HG02973 (cell line): ENCODE measurements at regions not wholly inside any gene's neighbourhood (a gene's known extent, or its start where the extent isn't known, plus 50 kb on each side); places are given as distances from the start of the nearest gene placed in this dataset.
A peak's percentile ranks its signal among the peaks of the same experiment; 100 is the strongest.
"Not testable (repeated sequence)": the region's sequence is repeated elsewhere in the genome, so short reads cannot be mapped to it uniquely, and the experiment has no call there.

Experiments
- ATAC-seq: cut with Tn5 transposase; IDR thresholded peaks from one replicate; pipeline ENCODE4 v1.9.1; 2021; ENCODE audit warnings: moderate library complexity; ENCODE audit not compliant: unreplicated experiment

DNA sequence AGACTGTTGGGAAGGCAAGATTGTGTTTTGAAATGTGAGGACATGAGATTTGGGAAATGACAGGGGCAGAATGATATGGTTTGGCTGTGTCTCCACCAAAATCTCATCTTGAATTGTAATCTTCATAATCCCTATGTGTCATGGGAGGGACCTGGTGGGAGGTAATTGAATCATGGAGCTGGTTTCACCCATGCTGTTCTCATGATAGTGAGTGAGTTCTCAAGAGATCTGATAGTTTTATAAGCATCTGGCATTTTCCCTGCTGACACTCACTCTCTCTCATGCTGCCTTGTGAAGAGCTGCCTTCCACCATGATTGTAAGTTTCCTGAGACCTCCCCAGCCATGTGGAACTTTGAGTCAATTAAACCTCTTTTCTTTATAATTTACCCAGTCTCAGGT lies 406.2 kb downstream of the KIF20B start:
- not testable (repeated sequence) for ATAC-seq

DNA sequence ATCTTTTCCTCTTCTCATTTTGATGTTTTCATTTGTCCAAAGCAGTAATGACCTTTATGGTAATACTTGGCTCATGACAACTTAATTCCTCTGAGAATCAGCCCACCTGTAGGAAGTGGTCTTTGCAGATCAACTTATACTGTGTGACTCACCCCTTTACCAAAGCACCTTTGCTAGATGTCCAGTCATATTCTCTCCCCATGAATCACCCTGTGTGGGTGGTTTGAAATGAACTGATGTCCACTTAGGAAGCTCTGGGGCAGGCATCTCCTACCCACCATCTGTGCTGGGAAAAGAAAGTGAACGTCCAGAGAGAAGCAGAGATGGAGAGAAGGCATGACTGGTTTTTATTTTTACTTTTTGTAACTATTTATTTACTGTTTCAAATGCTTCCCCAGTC lies 410.3 kb downstream of the KIF20B start:
- no peak for ATAC-seq

GRCh38 chr10:90112681-90113080 lies 411.3 kb downstream of the KIF20B start:
- no peak for ATAC-seq

GRCh38 chr10:90118567-90118966 lies 417.2 kb downstream of the KIF20B start:
- ATAC-seq: not testable (repeated sequence)

GRCh38 chr10:90119631-90120280 lies 418.4 kb downstream of the KIF20B start:
- ATAC-seq: not testable (repeated sequence)

GRCh38 chr10:90125456-90126255 lies 424.3 kb downstream of the KIF20B start:
- ATAC-seq: no peak

- no peak for ATAC-seq
Observed at GRCh38 chr10:90126256-90126595, 424.8 kb downstream of the KIF20B start.

DNA sequence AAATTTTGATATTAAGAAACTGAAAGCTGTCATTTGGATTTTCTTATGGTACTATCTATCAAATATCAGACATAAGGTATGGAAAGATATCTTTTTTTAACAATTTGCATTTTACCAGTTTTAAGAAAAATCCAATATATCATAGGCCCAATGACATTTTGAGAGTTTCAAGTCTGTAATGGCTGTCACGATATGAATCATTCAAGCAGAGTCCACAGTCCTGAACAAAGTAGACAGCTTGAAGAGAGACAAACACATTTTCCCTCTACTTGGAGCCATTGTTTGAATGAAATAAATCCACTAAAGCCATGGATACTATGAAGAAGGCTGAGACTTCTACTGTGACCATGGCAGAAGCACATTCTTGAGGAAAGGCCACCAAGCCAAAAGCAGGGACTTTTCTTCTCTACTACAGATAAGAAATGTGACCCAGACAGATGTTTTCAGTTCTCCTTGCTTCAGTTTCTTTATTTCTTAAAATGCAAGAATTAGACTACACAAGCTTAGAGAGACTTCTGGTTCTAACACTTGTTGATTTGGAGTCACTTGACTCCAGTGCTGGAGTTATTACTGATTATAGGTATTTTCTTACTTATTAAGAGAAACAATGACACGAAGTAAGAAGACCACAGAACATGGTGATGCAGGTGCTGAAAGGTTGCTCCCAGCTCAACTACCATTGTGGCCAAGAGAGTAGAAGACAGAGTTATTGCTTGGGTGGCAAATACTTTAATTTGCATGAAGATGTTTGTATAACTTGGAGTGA lies 429.1 kb downstream of the KIF20B start:
- peak; percentile 76 for ATAC-seq

DNA sequence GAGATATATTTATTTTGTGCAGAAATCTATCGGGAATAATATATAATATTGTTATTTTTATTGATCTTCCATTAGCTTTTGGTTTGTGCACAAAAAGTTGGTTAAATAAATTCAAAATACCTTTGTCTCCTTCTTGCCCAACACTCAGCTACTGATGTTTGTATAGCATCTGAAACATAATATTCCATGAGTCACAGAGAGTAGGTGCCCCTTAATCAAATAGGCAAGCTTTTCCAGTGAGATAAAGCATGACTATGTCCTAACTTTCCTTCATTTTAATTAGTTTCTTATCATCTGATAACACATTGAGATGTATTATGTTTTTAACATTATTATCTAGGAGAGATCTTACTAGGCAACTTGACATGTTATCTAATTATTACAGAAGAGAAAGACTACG lies 432.2 kb downstream of the KIF20B start:
- ATAC-seq: no peak

- no peak for ATAC-seq
Observed at GRCh38 chr10:90136731-90137316, 435.4 kb downstream of the KIF20B start.

DNA sequence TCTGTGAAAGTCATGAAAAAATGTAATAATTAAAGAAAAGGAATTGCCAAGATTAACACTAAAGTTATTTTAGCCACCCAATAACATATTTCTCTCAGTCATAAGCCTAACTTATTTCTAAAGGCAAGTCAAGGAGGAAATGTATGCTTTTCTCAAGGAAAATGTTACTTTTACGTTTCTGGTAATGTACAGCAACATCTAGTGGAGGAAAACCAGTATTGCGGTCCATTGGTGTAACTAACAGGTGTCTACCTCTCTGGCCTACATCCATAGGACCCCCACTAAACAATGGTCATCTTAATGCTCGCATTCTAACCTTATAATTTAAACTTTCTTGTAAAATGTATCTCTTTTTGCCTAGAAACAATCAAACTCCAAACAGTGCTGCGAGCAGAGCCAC lies 437.5 kb downstream of the KIF20B start:
- no peak for ATAC-seq

DNA sequence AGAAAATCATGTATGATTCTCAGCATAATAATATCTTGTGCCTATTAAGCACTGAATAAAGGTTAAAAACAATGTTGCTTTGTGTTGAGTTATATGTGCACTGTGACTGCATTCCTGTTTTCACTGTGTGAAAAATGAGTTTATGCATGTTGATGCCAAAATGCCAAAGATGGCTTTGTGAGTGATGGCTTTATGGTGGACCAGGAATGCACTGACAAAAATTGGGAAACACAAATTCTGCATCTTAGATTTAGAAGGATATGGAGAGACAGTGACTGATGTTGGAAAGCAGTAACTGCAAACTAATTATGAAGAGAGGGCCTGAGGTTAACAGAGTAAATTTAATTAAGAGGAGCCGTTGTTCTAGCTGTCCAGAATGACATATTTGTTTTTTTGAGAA lies 440.4 kb downstream of the KIF20B start:
- ATAC-seq: no peak

DNA sequence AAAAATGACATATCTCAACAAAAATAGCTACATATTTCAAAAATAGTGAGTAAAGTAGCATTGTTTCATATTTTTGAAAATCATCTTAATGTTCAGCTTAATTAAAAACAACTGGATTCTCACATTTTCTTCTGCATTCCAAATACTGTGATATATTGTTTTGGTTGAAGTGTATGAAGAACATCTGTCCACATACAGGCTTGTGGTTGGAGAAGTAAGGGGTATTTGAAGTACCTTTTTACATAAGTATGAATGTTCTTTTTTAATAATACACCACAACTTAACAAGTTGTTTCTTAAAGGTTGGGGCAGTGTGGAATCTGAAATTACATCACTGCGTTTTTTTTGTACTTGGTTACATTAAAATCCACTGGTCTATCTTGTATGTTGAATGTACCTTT lies 442.5 kb downstream of the KIF20B start:
- no peak for ATAC-seq

DNA sequence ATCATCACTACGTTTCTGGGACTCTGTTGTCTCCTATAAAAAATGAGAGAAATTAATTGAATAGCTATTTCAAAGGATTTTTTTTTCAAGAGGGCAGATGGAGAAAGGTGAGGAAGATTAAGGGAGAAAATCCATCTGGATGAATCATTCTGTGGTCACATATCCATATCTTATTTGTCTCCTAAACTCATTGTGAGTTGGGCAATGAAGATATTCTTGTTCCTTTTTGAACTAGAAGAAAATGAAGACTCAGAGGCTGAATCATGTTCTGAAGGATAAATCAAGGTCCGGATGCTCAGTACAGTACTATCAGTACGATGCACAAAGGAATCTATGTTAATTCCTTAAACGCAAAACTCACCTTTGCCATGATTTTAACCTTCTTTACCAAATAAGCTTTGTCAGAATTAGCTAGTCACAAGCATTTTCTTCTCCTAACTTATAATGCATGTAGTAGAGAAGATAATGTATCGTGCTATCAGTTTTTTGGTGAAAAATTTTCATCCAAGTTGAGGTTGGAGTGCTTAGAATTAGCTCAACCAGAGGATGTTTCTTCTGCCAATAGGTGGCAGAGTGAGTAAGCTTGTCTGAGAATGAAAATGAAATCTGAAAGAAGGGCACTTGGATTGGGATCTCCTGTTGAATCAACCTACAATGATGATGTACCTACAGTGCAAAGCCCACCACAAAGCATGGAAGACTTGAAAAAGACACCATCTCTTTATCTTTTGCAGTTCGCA lies 446.9 kb downstream of the KIF20B start:
- ATAC-seq: no peak

GRCh38 chr10:90149563-90149962 lies 448.2 kb downstream of the KIF20B start:
- no peak for ATAC-seq

DNA sequence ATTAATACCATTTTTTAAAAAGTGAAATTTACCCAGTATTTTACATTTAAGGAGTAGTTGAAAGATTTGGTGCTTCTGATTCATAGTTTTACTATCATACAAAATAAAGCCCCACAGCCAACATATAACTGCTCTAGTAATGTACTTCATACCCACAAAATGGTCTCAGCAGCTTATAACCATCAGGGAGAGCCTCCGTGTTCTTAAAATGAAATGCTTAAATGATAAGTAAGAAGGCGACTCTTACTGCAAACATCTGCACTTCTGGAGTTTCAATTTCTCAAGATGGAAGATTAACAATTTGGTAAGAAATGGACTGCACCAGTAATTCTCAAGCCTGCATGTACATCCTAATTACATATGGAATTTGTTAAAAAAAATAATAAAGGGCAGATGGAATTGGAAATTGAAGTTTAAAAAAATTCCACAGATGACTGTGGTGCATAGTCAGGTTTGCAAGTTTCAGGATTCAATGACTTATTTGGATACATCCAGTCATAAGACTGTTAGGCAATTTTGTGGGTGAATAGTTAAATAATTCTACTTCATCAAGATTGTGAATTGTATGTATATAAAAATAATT lies 461.0 kb downstream of the KIF20B start:
- no peak for ATAC-seq

DNA sequence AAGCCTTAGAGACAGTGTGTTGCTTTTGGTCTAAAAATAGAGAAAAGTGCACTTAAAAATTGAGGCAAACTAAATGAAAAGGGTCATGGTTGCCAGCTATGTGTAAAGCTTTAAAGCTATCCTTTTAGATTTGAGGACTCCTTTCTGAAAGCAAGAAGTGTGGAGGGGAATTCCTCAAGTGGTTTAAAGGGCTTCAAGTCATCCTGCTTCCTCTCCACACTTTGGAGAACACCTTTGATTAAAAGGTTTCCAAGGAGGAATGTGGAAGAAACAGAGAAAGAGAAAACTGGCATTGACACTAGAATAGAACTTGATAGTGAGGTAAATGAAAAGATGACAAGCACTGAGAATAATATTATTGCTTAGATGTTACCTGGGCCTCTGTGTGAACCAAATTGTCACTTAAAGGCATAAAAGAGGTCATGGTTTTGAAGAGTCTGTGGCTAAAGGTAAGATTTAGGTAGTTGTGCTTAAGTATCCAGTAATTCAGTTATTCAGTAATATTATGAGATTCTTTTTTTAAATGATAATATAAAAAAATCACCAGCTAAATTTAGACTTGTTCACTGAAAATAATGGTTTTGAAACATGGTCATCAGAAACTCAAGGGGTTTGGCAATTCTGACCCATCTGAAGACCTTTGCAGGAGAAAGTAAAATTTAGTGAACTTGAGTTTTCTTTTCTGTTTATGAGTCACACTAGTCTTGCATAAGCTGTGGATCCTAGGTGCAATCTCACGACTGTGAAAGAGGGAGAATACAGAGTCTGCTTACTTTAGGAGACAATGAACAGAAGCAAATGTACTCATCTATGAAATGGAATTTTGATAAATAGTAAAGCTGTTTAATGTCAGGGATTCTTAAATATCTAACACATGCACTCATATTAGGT lies 466.0 kb downstream of the KIF20B start:
- ATAC-seq: no peak

DNA sequence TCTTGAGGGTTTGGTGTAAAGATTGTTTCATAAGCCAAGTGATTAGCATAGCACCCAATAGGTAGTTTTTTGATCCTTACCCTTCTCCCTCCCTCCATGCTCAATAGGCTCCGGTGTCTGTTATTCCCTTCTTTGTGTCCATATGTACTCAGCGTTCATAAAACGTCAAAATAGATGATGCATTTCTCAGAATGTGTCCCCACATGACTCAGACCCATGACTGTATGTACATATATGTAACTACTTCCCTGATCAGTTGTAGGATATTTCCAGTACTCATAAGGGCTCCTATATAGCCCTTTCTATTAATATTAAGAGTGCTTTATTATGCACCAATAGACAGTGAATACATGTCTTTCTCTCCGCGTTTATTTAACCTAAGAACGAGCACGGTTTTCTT lies 466.9 kb downstream of the KIF20B start:
- ATAC-seq: no peak

DNA sequence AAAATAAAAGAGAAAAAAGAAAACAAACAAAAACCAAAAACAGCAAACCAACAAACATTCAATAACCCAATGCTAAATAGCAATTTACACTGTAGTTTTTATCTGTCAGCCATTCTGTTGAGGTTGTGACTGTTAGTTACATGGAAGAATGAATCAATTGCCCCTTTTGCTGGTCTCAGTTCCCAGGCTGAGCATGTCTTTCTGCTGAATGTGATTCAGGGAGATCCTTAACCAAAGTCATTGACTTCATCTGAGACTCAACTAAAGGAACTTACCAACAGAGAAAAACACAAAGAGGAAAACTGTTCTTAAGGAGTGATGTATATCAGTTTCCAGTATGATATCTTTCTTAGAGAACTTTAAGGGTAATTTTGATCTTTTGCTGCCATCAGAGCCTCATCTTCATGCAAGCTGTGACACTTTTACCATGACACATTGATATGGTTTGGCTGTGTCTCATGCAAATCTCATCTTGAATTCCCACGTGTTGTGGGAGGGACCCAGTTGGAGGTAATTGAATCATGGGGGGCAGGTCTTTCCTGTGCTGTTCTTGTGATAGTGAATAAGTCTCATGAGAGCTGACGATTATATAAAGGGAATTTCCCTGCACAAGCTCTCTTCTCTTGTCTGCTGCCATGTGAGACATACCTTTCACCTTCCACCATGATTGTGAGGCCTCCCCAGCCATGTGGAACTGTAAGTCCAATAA lies 469.8 kb downstream of the KIF20B start:
- ATAC-seq: no peak
